Neuronal stem cell (in vitro differentiated cells): ENCODE measurements at regions not wholly inside any gene's neighbourhood (a gene's known extent, or its start where the extent isn't known, plus 50 kb on each side); places are given as distances from the start of the nearest gene placed in this dataset.
"Not testable (repeated sequence)": the region's sequence is repeated elsewhere in the genome, so short reads cannot be mapped to it uniquely, and the experiment has no call there.

Experiments used
- DNase-seq: peaks from one replicate; pipeline ENCODE4 v3.0.0-alpha.2; 2013; ENCODE audit warnings: low spot score
- H2AFZ ChIP-seq: one replicate; pipeline ENCODE4 v1.6.1; 2013; ENCODE audit warnings: mild to moderate bottlenecking, low read length, inconsistent platforms
- H2AK5ac ChIP-seq: 2 replicates; pipeline ENCODE4 v1.6.1; 2013; ENCODE audit warnings: low read depth, mild to moderate bottlenecking, inconsistent platforms, low read length, moderate library complexity, mixed read lengths
- H2BK120ac ChIP-seq: 2 replicates; pipeline ENCODE4 v1.6.1; 2013; ENCODE audit warnings: low read depth, mild to moderate bottlenecking, inconsistent platforms, low read length, moderate library complexity, mixed read lengths
- H2BK12ac ChIP-seq: one replicate; pipeline ENCODE4 v1.6.1; 2013; ENCODE audit warnings: low read length, inconsistent platforms
- H2BK15ac ChIP-seq: 2 replicates; pipeline ENCODE4 v1.6.1; 2013; ENCODE audit warnings: mild to moderate bottlenecking, low read length, inconsistent platforms, mixed read lengths
- H2BK5ac ChIP-seq: one replicate; pipeline ENCODE4 v1.6.1; 2013; ENCODE audit warnings: inconsistent platforms, mild to moderate bottlenecking, low read length, moderate library complexity
- H3K14ac ChIP-seq: one replicate; pipeline ENCODE4 v1.6.1; 2013; ENCODE audit warnings: low read length, inconsistent platforms
- H3K18ac ChIP-seq: 2 replicates; pipeline ENCODE4 v1.6.1; 2013; ENCODE audit warnings: low read length, inconsistent platforms
- H3K23ac ChIP-seq: 2 replicates; pipeline ENCODE4 v1.6.1; 2013; ENCODE audit warnings: low read depth, mild to moderate bottlenecking, mixed read lengths, low read length, inconsistent platforms; ENCODE audit not compliant: poor library complexity
- H3K27ac ChIP-seq: replicated peaks from 3 replicates; pipeline ENCODE4 v1.5.1; 2013; ENCODE audit warnings: low read length, inconsistent platforms
- H3K27me3 ChIP-seq, 3 experiments: 2 replicates each; pipeline ENCODE4 v1.6.1; 2013; ENCODE audit warnings: low read length in 3 of 3, mild to moderate bottlenecking in 2 of 3, inconsistent platforms in 1 of 3, low read depth in 1 of 3, mixed read lengths in 1 of 3, moderate library complexity in 1 of 3; ENCODE audit not compliant: control insufficient read depth in 3 of 3, insufficient read depth in 3 of 3
- H3K36me3 ChIP-seq, 2 donors: replicated peaks in 1 of 2; 2 replicates each; pipeline ENCODE4 v1.6.1; 2013; ENCODE audit warnings: low read length in 2 of 2; ENCODE audit not compliant: control insufficient read depth in 2 of 2, insufficient read depth in 2 of 2
- H3K4ac ChIP-seq: 2 replicates; pipeline ENCODE4 v1.6.1; 2013; ENCODE audit warnings: inconsistent platforms, mild to moderate bottlenecking, low read length, moderate library complexity
- H3K4me1 ChIP-seq, 2 donors: 1 replicate in 1 of 2; 2 replicates in 1 of 2; pipeline ENCODE4 v1.6.1; 2013; ENCODE audit warnings: low read length in 2 of 2, low read depth in 1 of 2; ENCODE audit not compliant: control insufficient read depth in 2 of 2, insufficient read depth in 1 of 2
- H3K4me2 ChIP-seq: one replicate; pipeline ENCODE4 v1.6.1; 2013; ENCODE audit warnings: mild to moderate bottlenecking, low read length, inconsistent platforms; ENCODE audit not compliant: insufficient read depth, poor library complexity, severe bottlenecking
- H3K4me3 ChIP-seq, 2 donors: 2 replicates each; pipeline ENCODE4 v1.5.1; 2013; ENCODE audit warnings: low read length in 2 of 2, mild to moderate bottlenecking in 2 of 2, inconsistent platforms in 1 of 2, moderate library complexity in 1 of 2
- H3K79me1 ChIP-seq: one replicate; pipeline ENCODE4 v1.6.1; 2013; ENCODE audit warnings: low read depth, mild to moderate bottlenecking, inconsistent platforms, low read length, moderate library complexity
- H3K9ac ChIP-seq: one replicate; pipeline ENCODE4 v1.6.1; 2013; ENCODE audit warnings: mild to moderate bottlenecking, low read depth, low read length, inconsistent platforms; ENCODE audit not compliant: poor library complexity
- H3K9me3 ChIP-seq, 2 donors: replicated peaks in 1 of 2; 2 replicates each; pipeline versions ENCODE3 to v1.6.1; 2013; ENCODE audit warnings: low read length in 2 of 2, mild to moderate bottlenecking in 2 of 2, inconsistent platforms in 1 of 2, low read depth in 1 of 2, mixed read lengths in 1 of 2, moderate library complexity in 1 of 2; ENCODE audit not compliant: control insufficient read depth in 2 of 2, insufficient read depth in 1 of 2
- H4K8ac ChIP-seq: one replicate; pipeline ENCODE4 v1.6.1; 2013; ENCODE audit warnings: low read depth, mild to moderate bottlenecking, inconsistent platforms, low read length, moderate library complexity
- H4K91ac ChIP-seq: one replicate; pipeline ENCODE4 v1.6.1; 2013; ENCODE audit warnings: low read length, low read depth, mild to moderate bottlenecking, inconsistent platforms; ENCODE audit not compliant: poor library complexity
- WGBS, 2 donors: extraction: QIAGEN DNeasy Blood & Tissue Kit; methylation state at CpG; one replicate each; pipeline ENCODE4 v1.1.7; 2013; ENCODE audit warnings: missing lambda C conversion rate in 2 of 2, mixed read lengths in 1 of 2; ENCODE audit not compliant: insufficient read length in 2 of 2, insufficient replicate concordance in 1 of 2; ENCODE audit errors: extremely low coverage in 2 of 2; 5-methylcytosine and 5-hydroxymethylcytosine counted together

- not testable (repeated sequence) for H3K4me3 ChIP-seq, H3K4me2 ChIP-seq, H3K79me1 ChIP-seq, H2BK5ac ChIP-seq, H3K14ac ChIP-seq, H4K8ac ChIP-seq, H3K18ac ChIP-seq, H2AK5ac ChIP-seq, H2BK120ac ChIP-seq, DNase-seq, H3K9ac ChIP-seq, H3K9me3 ChIP-seq, H3K27me3 ChIP-seq, H4K91ac ChIP-seq, H3K4ac ChIP-seq, H3K36me3 ChIP-seq, H2AFZ ChIP-seq, H2BK12ac ChIP-seq, H3K4me1 ChIP-seq, H3K23ac ChIP-seq, H2BK15ac ChIP-seq, H3K27ac ChIP-seq
- WGBS, 2 donors: no CpG with 5 or more reads among the region's 5 CpGs
Observed at GRCh38 chr1:194058268-194058667, 871.9 kb upstream of the B3GALT2 start.

DNA sequence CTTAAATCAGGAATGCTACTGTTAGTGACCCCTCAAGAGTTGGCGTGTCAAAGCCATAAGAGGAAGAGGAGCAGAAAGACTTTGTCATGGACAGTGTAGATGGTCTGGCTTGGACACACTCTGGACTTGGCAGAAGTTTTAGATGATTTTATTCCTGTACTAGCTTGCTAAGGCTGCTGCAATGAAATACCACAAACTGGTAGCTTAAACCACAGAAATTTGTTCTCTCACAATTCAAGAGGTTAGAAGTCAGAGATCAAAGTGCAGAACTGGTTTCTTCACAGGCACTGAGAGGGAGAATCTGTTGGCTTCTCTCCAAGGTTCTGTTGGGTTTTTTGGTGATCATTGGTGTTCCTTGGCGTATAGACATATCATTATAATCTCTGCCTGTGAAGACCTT is 869.8 kb upstream of the B3GALT2 start:
- Histone ChIP-seq H3K27ac (no peak overlapping the region), H3K23ac (no peak overlapping the region), H3K9me3 (no peaks in the 10 kb centered on the region), H2BK5ac (no peak overlapping the region), H2AFZ (no peak overlapping the region), H3K79me1 (no peaks in the 10 kb centered on the region), H2AK5ac (no peak overlapping the region), H3K4ac (no peak overlapping the region), H2BK120ac (no peak overlapping the region), H2BK12ac (no peak overlapping the region), H4K8ac (no peak overlapping the region), H3K27me3 (no peaks in the 10 kb centered on the region), H2BK15ac (no peak overlapping the region), H3K4me1 (no peaks in the 10 kb centered on the region), H3K36me3 (no peaks in the 10 kb centered on the region), H3K4me2 (no peak overlapping the region), H3K4me3 (no peak overlapping the region), H4K91ac (no peak overlapping the region), H3K18ac (no peak overlapping the region), H3K14ac (no peak overlapping the region), H3K9ac (no peak overlapping the region)
- no peak for DNase-seq
- no CpG with 5 or more reads among the region's 2 CpGs for WGBS, 2 donors

- no peak overlapping the region for H4K91ac ChIP-seq
Observed at GRCh38 chr1:194055536-194055935, 869.1 kb upstream of the B3GALT2 start.

GRCh38 chr1:194052514-194053338 is 866.3 kb upstream of the B3GALT2 start:
- Histone ChIP-seq H3K36me3 (no peaks in the 10 kb centered on the region), H3K14ac (no peak overlapping the region), H4K8ac (no peak overlapping the region), H2AFZ (peak overlapping the region; percentile 32), H2BK12ac (no peak overlapping the region), H3K4me2 (no peak overlapping the region), H4K91ac (no peak overlapping the region), H2BK15ac (no peak overlapping the region), H3K9ac (no peak overlapping the region), H2AK5ac (no peak overlapping the region), H3K79me1 (no peaks in the 10 kb centered on the region), H3K23ac (no peak overlapping the region), H2BK5ac (no peak overlapping the region), H3K18ac (no peak overlapping the region), H3K4ac (no peak overlapping the region), H3K9me3 (no peaks in the 10 kb centered on the region), H3K27me3 (no peaks in the 10 kb centered on the region), H3K4me1 (no peaks in the 10 kb centered on the region), H3K4me3 (no peak overlapping the region), H2BK120ac (no peak overlapping the region), H3K27ac (no peak overlapping the region)
- DNase-seq: no peak
- WGBS, 2 donors: no CpG with 5 or more reads among the region's 2 CpGs

More at GRCh38 chr1:194055536-194055935, 869.1 kb upstream of the B3GALT2 start:
- Histone ChIP-seq H2BK12ac (no peak overlapping the region), H2AK5ac (no peak overlapping the region), H2BK5ac (no peak overlapping the region), H2BK120ac (no peak overlapping the region), H2AFZ (no peak overlapping the region), H3K27me3 (no peaks in the 10 kb centered on the region), H3K9ac (no peak overlapping the region), H3K4me1 (no peaks in the 10 kb centered on the region), H3K14ac (no peak overlapping the region), H3K27ac (no peak overlapping the region), H3K4me2 (no peak overlapping the region), H3K18ac (no peak overlapping the region), H3K23ac (no peak overlapping the region), H2BK15ac (no peak overlapping the region), H3K4me3 (no peak overlapping the region), H3K4ac (no peak overlapping the region), H4K8ac (no peak overlapping the region), H3K36me3 (no peaks in the 10 kb centered on the region), H3K9me3 (no peaks in the 10 kb centered on the region), H3K79me1 (no peaks in the 10 kb centered on the region)
- no peak for DNase-seq
- WGBS, 2 donors: no CpG with 5 or more reads among the region's 1 CpG
